HL-60 (cell line): ENCODE measurements at regions not wholly inside any gene's neighbourhood (a gene's known extent, or its start where the extent isn't known, plus 50 kb on each side); places are given as distances from the start of the nearest gene placed in this dataset.

Experiments
- POLR2AphosphoS5 ChIP-seq: IDR thresholded peaks from 2 replicates; pipeline ENCODE4 v1.6.1; 2012; ENCODE audit warnings: low read depth
- SPI1 ChIP-seq: IDR thresholded peaks from 2 replicates; pipeline ENCODE4 v1.6.1; 2012; ENCODE audit warnings: low read depth, mild to moderate bottlenecking, borderline replicate concordance
- TF ChIP-seq, protein P1 (sequence below): IDR thresholded peaks from one replicate; pipeline ENCODE4 v1.5.1; 2011; ENCODE audit warnings: low read length, control low read depth, inconsistent platforms; ENCODE audit not compliant: insufficient read depth
- TF ChIP-seq, protein P2 (sequence below): IDR thresholded peaks from 2 replicates; pipeline ENCODE4 v1.6.1; 2012; ENCODE audit warnings: low read depth; ENCODE audit not compliant: insufficient replicate concordance

DNA sequence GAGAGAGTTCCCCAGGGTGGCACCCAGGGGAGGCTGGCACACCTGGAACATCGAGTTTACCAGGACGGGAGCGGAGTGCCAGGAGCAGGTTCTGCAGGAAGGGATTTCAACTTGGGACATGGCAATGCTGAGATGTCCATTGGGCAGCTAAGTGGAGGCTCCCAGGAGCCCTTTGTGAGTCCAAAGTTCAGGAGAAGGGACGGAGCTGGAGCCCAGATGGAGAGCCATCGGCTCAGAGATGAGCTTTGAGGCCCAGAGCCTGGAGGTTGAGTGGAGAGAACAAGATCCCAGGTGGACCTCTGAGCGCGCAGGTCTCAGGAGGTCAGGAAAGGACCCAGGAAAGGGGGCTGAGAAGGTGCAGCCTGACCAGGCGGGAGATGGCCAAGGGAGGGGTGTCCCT is 67.5 kb upstream of the AFDN start:
- TF ChIP-seq POLR2AphosphoS5, result no peak
- TF ChIP-seq, protein P1, sequence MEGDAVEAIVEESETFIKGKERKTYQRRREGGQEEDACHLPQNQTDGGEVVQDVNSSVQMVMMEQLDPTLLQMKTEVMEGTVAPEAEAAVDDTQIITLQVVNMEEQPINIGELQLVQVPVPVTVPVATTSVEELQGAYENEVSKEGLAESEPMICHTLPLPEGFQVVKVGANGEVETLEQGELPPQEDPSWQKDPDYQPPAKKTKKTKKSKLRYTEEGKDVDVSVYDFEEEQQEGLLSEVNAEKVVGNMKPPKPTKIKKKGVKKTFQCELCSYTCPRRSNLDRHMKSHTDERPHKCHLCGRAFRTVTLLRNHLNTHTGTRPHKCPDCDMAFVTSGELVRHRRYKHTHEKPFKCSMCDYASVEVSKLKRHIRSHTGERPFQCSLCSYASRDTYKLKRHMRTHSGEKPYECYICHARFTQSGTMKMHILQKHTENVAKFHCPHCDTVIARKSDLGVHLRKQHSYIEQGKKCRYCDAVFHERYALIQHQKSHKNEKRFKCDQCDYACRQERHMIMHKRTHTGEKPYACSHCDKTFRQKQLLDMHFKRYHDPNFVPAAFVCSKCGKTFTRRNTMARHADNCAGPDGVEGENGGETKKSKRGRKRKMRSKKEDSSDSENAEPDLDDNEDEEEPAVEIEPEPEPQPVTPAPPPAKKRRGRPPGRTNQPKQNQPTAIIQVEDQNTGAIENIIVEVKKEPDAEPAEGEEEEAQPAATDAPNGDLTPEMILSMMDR, result no peak
- TF ChIP-seq, protein P2, sequence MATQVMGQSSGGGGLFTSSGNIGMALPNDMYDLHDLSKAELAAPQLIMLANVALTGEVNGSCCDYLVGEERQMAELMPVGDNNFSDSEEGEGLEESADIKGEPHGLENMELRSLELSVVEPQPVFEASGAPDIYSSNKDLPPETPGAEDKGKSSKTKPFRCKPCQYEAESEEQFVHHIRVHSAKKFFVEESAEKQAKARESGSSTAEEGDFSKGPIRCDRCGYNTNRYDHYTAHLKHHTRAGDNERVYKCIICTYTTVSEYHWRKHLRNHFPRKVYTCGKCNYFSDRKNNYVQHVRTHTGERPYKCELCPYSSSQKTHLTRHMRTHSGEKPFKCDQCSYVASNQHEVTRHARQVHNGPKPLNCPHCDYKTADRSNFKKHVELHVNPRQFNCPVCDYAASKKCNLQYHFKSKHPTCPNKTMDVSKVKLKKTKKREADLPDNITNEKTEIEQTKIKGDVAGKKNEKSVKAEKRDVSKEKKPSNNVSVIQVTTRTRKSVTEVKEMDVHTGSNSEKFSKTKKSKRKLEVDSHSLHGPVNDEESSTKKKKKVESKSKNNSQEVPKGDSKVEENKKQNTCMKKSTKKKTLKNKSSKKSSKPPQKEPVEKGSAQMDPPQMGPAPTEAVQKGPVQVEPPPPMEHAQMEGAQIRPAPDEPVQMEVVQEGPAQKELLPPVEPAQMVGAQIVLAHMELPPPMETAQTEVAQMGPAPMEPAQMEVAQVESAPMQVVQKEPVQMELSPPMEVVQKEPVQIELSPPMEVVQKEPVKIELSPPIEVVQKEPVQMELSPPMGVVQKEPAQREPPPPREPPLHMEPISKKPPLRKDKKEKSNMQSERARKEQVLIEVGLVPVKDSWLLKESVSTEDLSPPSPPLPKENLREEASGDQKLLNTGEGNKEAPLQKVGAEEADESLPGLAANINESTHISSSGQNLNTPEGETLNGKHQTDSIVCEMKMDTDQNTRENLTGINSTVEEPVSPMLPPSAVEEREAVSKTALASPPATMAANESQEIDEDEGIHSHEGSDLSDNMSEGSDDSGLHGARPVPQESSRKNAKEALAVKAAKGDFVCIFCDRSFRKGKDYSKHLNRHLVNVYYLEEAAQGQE, result no peak
- TF ChIP-seq SPI1, result no peak
